HEK293T (cell line): ENCODE measurements at regions not wholly inside any gene's neighbourhood (a gene's known extent, or its start where the extent isn't known, plus 50 kb on each side); places are given as distances from the start of the nearest gene placed in this dataset.
"Not testable (repeated sequence)": the region's sequence is repeated elsewhere in the genome, so short reads cannot be mapped to it uniquely, and the experiment has no call there.

Experiments used
- ARNT ChIP-seq: fragments of 450-650 bp; IDR thresholded peaks from 2 replicates; pipeline ENCODE4 v1.6.1; 2017; ENCODE audit warnings: mild to moderate bottlenecking
- BHLHE40 ChIP-seq: fragments of 450-650 bp; IDR thresholded peaks from 2 replicates; pipeline ENCODE4 v1.6.1; 2016; ENCODE audit warnings: mild to moderate bottlenecking, moderate library complexity, borderline replicate concordance
- ELF4 ChIP-seq: fragments of 450-650 bp; IDR thresholded peaks from 2 replicates; pipeline ENCODE4 v1.6.1; 2017; ENCODE audit warnings: antibody characterized with exemption
- FOXK2 ChIP-seq: fragments of 450-650 bp; IDR thresholded peaks from 2 replicates; pipeline ENCODE4 v1.6.1; 2016; ENCODE audit warnings: mild to moderate bottlenecking
- FOXM1 ChIP-seq: fragments of 450-650 bp; IDR thresholded peaks from 2 replicates; pipeline ENCODE4 v1.6.1; 2017; ENCODE audit warnings: mild to moderate bottlenecking, borderline replicate concordance
- HDGF ChIP-seq: fragments of 450-650 bp; IDR thresholded peaks from 2 replicates; pipeline ENCODE4 v1.6.1; 2017; ENCODE audit warnings: antibody characterized with exemption, borderline replicate concordance
- PKNOX1 ChIP-seq: fragments of 450-650 bp; IDR thresholded peaks from 2 replicates; pipeline ENCODE4 v1.6.1; 2016
- SP1 ChIP-seq: fragments of 450-650 bp; IDR thresholded peaks from 2 replicates; pipeline ENCODE4 v1.6.1; 2017
- SUZ12 ChIP-seq: fragments of 450-650 bp; IDR thresholded peaks from 2 replicates; pipeline ENCODE4 v1.6.1; 2016; ENCODE audit warnings: mild to moderate bottlenecking
- TARDBP ChIP-seq: fragments of 450-650 bp; IDR thresholded peaks from 2 replicates; pipeline ENCODE4 v1.6.1; 2016

GRCh38 chr17:20705186-20705585, 125.7 kb downstream of the CDRT15L2 start:
- TF ChIP-seq ELF4, ARNT, PKNOX1, BHLHE40, SP1, TARDBP, FOXM1, HDGF, SUZ12, FOXK2: not testable (repeated sequence)
